ENCODE measurements at regions not wholly inside any gene's neighbourhood (a gene's known extent, or its start where the extent isn't known, plus 50 kb on each side); places are given as distances from the start of the nearest gene placed in this dataset.
"Not testable (repeated sequence)": the region's sequence is repeated elsewhere in the genome, so short reads cannot be mapped to it uniquely, and the experiment has no call there.

DNA sequence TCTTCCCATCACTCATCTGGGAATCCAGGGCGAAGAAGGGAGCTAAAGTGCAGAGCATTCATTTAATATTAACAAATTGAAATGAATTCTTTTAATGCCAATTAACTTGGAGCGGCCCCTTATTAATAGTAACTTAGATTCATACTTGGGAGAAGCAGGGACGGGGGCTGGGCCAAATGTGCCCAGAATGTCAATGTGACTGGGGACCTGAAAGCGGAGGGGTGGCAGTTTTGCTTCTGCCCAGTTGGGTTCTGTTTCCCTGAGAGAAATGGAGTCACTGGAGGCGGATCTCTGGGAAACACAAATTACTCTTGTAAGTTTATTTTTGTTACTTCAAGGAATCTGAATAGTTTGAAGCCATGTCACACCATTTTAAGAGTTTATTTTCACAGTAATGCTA, 923.7 kb upstream of the DEFB115 start:
- TF ChIP-seq, protein P1, sequence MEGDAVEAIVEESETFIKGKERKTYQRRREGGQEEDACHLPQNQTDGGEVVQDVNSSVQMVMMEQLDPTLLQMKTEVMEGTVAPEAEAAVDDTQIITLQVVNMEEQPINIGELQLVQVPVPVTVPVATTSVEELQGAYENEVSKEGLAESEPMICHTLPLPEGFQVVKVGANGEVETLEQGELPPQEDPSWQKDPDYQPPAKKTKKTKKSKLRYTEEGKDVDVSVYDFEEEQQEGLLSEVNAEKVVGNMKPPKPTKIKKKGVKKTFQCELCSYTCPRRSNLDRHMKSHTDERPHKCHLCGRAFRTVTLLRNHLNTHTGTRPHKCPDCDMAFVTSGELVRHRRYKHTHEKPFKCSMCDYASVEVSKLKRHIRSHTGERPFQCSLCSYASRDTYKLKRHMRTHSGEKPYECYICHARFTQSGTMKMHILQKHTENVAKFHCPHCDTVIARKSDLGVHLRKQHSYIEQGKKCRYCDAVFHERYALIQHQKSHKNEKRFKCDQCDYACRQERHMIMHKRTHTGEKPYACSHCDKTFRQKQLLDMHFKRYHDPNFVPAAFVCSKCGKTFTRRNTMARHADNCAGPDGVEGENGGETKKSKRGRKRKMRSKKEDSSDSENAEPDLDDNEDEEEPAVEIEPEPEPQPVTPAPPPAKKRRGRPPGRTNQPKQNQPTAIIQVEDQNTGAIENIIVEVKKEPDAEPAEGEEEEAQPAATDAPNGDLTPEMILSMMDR (IDR thresholded peaks at IDR 0.05) = not testable (repeated sequence)
- not testable (repeated sequence) for TF ChIP-seq POLR2A (IDR thresholded peaks at IDR 0.05)
